Fibroblast of skin of scalp (primary cell): ENCODE measurements at regions not wholly inside any gene's neighbourhood (a gene's known extent, or its start where the extent isn't known, plus 50 kb on each side); places are given as distances from the start of the nearest gene placed in this dataset.
"Not testable (repeated sequence)": the region's sequence is repeated elsewhere in the genome, so short reads cannot be mapped to it uniquely, and the experiment has no call there.

Experiments
- DNase-seq: peaks from one replicate; pipeline ENCODE4 v3.0.0-alpha.2; 2013

GRCh38 chr6:84871925-84872324 is 107.5 kb upstream of the TBX18 start:
- no peak for DNase-seq

DNA sequence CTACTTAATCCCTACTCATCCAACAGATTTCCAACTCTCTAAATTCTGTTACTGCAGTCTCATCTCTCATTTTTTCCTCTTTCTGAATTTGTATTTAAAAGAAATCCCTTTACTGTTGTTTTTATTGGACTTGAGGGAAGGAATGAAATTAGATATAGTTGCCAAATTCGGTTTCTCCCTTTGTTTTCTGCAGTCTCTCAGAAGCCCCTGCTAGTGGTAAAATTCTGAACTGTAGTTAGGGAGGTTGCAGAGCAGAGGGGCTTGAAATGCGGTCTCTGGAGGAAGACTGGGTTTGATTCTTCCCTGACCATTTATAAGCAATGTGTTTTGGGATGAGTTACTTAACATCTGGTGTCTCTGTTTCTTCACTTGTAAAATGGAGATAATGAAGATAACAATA is 106.3 kb upstream of the TBX18 start:
- DNase-seq = no peak

DNA sequence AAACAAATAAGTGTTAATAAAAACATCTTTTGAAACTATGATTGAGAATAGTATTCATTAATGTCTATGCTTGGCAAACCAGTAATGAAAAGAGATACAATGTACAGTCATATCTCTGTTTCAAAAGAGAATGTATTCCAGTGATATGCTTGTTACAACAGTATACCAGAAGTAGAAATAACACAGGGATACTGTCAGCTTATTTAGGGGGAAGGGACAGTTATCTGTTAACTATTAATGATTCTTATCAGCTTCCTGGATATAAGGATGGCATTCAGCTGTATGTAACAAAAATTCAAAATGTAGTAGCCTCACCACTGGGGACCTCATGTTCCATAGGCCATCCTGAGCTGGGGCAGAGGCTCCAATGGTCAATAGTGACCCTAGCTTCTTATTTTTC is 103.8 kb upstream of the TBX18 start:
- no peak for DNase-seq

- peak; percentile 74 for DNase-seq
These were observed 103.1 kb upstream of the TBX18 start for GRCh38 chr6:84867521-84867920.

- no peak for DNase-seq
These were observed 102.3 kb upstream of the TBX18 start for GRCh38 chr6:84866715-84867114.

DNA sequence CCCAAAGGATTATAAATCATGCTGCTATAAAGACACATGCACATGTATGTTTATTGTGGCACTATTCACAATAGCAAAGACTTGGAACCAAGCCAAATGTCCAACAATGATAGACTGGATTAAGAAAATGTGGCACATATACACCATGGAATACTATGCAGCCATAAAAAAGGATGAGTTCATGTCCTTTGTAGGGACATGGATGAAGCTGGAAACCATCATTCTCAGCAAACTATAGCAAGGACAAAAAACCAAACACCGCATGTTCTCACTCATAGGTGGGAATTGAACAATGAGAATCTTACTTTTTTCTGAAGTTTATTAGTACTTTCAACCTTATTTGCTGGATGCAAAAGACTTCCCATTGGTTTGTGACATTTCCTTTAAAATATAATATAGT is 101.0 kb upstream of the TBX18 start:
- DNase-seq = not testable (repeated sequence)

DNA sequence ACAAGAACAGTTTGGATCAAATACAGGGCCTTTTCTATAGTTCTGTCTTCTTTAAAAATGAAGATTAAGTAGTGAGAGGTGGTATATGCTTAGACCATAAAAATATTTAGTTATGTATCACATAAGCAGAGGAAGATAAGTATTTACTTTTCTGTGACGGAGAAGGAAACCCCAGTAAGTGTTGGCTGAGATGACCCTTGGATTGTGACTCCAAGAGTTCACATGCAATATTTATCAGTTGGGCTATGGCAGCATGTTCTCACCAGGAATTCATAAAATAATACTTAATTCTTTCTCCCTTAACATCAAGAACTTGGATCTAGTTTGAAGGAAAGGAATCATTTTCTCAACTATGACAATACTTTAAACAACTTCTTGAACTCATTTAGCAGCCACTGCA is 98.4 kb upstream of the TBX18 start:
- no peak for DNase-seq

GRCh38 chr6:84860920-84861319 is 96.5 kb upstream of the TBX18 start:
- peak; percentile 68 for DNase-seq

DNA sequence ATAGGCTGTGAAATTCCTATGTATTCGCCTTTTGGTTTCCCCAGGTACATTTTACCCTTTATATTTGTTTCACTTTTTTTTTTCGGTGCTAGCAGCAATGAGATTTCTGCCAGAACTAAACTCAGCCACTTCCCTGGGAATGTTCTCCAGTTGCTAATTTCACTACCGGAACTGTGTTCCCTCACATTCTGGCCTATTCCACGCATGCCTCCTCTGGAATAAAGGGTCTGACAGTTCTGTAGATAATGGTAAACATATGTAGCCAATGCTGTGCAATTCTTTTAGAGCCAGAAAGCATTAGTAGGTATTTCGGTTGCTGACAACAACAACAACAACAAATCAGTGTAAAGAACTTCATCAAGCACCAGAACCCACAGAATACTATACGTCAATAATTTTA is 96.1 kb upstream of the TBX18 start:
- peak; percentile 33 for DNase-seq

DNA sequence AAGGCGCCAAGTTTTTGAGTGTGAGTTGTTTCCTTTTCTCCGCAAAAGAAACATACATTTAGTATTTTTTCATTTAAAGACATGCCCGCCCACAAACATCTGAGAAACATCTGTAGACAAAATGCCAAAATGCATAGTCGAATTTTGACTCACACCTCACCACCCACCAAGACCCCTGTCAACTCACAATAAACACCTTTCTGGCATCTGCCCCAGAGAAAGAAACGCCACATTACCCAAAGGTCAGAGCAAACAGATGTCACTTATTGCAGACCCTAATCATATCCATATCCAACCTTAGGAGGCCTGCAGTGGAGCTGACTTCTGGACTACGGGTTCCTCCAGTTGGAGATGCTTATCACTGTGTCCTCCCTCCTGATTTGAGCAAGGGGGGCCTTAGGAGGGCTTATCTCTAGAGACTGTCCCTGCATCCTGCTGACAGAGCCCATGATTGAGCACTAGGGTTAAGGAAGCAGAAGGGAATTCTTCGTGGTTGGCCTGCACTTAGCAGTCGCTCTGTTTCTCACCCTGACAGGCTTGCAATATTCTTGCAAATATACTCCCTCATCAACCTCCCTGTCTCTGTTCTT is 90.5 kb upstream of the TBX18 start:
- DNase-seq = no peak

GRCh38 chr6:84853901-84854300 is 89.5 kb upstream of the TBX18 start:
- DNase-seq = no peak

- DNase-seq = no peak
These were observed 84.6 kb upstream of the TBX18 start for GRCh38 chr6:84848960-84849359.

DNA sequence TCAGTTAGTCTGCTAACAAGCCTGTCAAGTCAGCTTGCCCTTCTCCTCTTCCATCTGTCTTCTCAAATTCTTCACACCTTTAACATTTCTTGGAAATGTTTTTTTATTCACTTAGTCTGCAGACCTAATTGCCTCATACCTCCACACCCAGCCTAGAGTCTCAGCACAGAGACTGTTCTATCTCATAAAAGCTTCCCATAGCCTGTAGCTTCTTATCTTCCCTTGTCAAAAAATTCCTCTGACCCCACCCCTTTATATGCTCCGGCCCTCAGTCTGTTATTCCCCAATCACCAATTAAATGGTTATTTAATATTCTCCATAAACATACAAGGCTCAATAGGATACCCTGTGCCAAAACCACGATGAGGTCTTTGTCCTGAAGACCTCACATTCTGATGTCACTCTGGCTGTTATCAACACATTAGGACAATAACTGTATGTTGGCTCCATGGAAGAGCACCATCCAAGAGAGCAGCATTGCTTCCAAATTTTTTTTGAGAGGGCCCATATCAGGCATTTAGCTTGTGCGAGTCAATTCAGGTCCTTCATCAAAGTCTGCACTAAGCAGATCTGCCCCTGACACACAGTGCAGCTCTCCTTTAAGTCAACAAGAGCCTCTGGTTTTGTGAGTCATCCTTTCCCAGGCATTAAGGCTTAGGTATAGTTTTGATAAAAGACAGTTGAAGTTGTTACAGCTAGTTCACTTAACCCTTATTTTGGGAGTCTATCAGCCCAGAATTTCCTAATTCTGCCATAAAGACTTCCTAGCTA is 83.2 kb upstream of the TBX18 start:
- peak; percentile 64 for DNase-seq

DNA sequence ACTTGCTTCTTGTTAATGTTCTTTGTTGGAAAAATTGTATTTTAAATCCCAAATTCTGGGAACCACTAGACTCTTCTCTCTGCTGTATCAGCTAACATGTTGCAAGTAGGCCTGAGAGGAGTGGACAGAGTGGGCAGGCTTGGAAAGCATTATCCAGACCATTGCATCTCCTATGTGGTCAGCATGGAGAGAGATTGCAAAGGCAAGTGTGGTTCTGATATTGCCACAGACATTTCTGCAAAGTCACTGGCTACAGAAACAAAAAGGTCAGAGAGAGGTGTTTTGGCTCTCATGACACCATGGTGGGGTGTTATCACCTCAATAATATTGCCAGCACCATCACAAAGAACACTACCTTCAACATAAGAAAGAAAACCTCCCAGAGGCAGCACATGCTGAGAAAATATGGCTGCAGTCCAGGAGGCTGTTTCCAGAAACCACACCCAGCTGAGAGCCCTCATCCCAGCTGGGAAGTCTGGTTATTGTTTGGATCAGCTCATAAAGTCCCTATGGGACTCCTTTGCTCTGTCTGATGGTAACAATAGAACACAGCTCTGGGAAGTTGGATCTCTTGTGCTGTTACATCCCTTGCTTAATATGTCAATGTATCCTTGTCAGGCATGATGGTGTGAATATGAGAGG is 78.2 kb upstream of the TBX18 start:
- peak; percentile 57 for DNase-seq

- not testable (repeated sequence) for DNase-seq
These were observed 72.9 kb upstream of the TBX18 start for GRCh38 chr6:84837068-84837866.

GRCh38 chr6:84836366-84836765 is 72.0 kb upstream of the TBX18 start:
- DNase-seq = no peak

GRCh38 chr6:84835340-84835739 is 70.9 kb upstream of the TBX18 start:
- DNase-seq = no peak

DNA sequence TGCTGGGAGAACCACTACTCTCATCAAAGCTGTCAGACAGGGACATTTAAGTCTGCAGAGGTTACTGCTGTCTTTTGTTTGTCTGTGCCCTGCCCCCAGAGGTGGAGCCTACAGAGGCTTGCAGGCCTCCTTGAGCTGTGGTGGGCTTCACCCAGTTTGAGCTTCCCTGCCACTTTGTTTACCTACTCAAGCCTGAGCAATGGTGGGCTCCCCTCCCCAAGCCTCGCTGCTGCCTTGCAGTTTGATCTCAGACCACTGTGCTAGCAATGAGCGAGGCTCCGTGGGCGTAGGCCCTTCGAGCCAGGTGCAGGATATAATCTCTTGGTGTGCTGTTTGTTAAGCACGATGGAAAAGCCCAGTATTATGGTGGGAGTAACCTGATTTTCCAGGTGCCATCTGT is 67.5 kb upstream of the TBX18 start:
- not testable (repeated sequence) for DNase-seq

GRCh38 chr6:84825461-84825860 is 61.1 kb upstream of the TBX18 start:
- peak; percentile 55 for DNase-seq

DNA sequence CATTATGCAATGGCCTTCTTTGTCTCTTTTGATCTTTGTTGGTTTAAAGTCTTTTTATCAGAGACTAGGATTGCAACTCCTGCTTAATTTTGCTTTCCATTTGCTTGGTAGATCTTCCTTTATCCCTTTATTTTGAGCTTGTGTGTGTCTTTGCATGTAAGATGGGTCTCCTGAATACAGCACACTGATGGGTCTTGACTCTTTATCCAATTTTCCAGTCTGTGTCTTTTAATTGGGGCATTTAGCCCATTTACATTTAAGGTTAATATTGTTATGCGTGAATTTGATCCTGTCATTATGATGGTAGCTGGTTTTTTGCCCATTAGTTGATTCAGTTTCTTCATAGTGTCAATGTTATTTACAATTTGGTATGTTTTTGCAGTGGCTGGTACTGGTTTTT is 56.9 kb upstream of the TBX18 start:
- not testable (repeated sequence) for DNase-seq

- DNase-seq = no peak
These were observed 52.3 kb upstream of the TBX18 start for GRCh38 chr6:84816741-84817140.

- DNase-seq = no peak
These were observed 51.7 kb upstream of the TBX18 start for GRCh38 chr6:84815896-84816735.
